GM19324 (cell line): ENCODE measurements at regions not wholly inside any gene's neighbourhood (a gene's known extent, or its start where the extent isn't known, plus 50 kb on each side); places are given as distances from the start of the nearest gene placed in this dataset.
"Not testable (repeated sequence)": the region's sequence is repeated elsewhere in the genome, so short reads cannot be mapped to it uniquely, and the experiment has no call there.

ENCODE experiments used
- ATAC-seq: cut with Tn5 transposase; IDR thresholded peaks from one replicate; pipeline ENCODE4 v1.9.1; 2021; ENCODE audit warnings: mild to moderate bottlenecking, moderate library complexity; ENCODE audit not compliant: unreplicated experiment, low FRiP score

- no peak for ATAC-seq
These were observed 56.3 kb upstream of the ZNF92 start for GRCh38 chr7:65317372-65317771.

- no peak for ATAC-seq
These were observed 62.9 kb upstream of the ZNF92 start for GRCh38 chr7:65310761-65311160.

GRCh38 chr7:65308300-65308678, 65.4 kb upstream of the ZNF92 start:
- no peak for ATAC-seq

GRCh38 chr7:65307651-65308299, 65.9 kb upstream of the ZNF92 start:
- ATAC-seq = no peak

- ATAC-seq = no peak
These were observed 69.5 kb upstream of the ZNF92 start for GRCh38 chr7:65304175-65304574.

- ATAC-seq = no peak
These were observed 70.8 kb upstream of the ZNF92 start for GRCh38 chr7:65302883-65303282.

GRCh38 chr7:65301007-65301406, 72.6 kb upstream of the ZNF92 start:
- ATAC-seq = no peak

GRCh38 chr7:65295409-65295808, 78.2 kb upstream of the ZNF92 start:
- no peak for ATAC-seq

GRCh38 chr7:65290340-65290739, 83.3 kb upstream of the ZNF92 start:
- not testable (repeated sequence) for ATAC-seq

- ATAC-seq = no peak
These were observed 86.6 kb upstream of the ZNF92 start for GRCh38 chr7:65287023-65287422.

- ATAC-seq = no peak
These were observed 87.5 kb upstream of the ZNF92 start for GRCh38 chr7:65285906-65286864.

GRCh38 chr7:65285241-65285640, 88.4 kb upstream of the ZNF92 start:
- ATAC-seq = not testable (repeated sequence)

- ATAC-seq = no peak
These were observed 93.9 kb upstream of the ZNF92 start for GRCh38 chr7:65279795-65280194.

- no peak for ATAC-seq
These were observed 96.8 kb upstream of the ZNF92 start for GRCh38 chr7:65276822-65277221.

GRCh38 chr7:65271502-65271901, 102.2 kb upstream of the ZNF92 start:
- ATAC-seq = not testable (repeated sequence)

GRCh38 chr7:65269150-65269856, 104.4 kb upstream of the ZNF92 start:
- peak; percentile 76 for ATAC-seq

- no peak for ATAC-seq
These were observed 104.9 kb upstream of the ZNF92 start for GRCh38 chr7:65268782-65269149.

GRCh38 chr7:65265933-65266519, 107.6 kb upstream of the ZNF92 start:
- ATAC-seq = no peak

GRCh38 chr7:65264258-65264657, 109.4 kb upstream of the ZNF92 start:
- ATAC-seq = no peak

GRCh38 chr7:65260673-65261072, 113.0 kb upstream of the ZNF92 start:
- ATAC-seq = not testable (repeated sequence)
